ENCODE measurements at regions not wholly inside any gene's neighbourhood (a gene's known extent, or its start where the extent isn't known, plus 50 kb on each side); places are given as distances from the start of the nearest gene placed in this dataset.

- no peak for TF ChIP-seq CTCF (IDR thresholded peaks at IDR 0.05; ENCODE audit: borderline replicate concordance, extremely low read depth, insufficient read depth)
- H3K9me3 ChIP-seq (ENCODE audit: control insufficient read depth in 2 of 3, insufficient read depth in 1 of 3, low read length in 3 of 3) = no peaks in the 10 kb centered on the region
- H3K27ac ChIP-seq (ENCODE audit: low read depth in 2 of 2, low read length in 2 of 2) = no peak overlapping the region
- intact Hi-C loops (cut with DNase I) = no loop called here
- H3K4me3 ChIP-seq (ENCODE audit: low read length in 3 of 3) = no peak overlapping the region
- H3K36me3 ChIP-seq (ENCODE audit: control insufficient read depth in 2 of 3, insufficient read depth in 3 of 3, low read length in 3 of 3) = no peaks in the 10 kb centered on the region
- FAIRE-seq (no peak), DNase-seq (peak in 4 of 5 donors; percentile 68 to 82 (median 74))
- H3K4me1 ChIP-seq (ENCODE audit: control insufficient read depth in 2 of 3, insufficient read depth in 2 of 3, low read depth in 1 of 3, low read length in 3 of 3) = no peaks in the 10 kb centered on the region
- H3K9ac ChIP-seq (ENCODE audit: low read length in 3 of 3) = no peak overlapping the region
- no peaks in the 10 kb centered on the region for H3K27me3 ChIP-seq (ENCODE audit: control insufficient read depth, insufficient read depth, low read length)
Measured at GRCh38 chr17:79152110-79152509, 77.5 kb downstream of the ENGASE start.

DNA sequence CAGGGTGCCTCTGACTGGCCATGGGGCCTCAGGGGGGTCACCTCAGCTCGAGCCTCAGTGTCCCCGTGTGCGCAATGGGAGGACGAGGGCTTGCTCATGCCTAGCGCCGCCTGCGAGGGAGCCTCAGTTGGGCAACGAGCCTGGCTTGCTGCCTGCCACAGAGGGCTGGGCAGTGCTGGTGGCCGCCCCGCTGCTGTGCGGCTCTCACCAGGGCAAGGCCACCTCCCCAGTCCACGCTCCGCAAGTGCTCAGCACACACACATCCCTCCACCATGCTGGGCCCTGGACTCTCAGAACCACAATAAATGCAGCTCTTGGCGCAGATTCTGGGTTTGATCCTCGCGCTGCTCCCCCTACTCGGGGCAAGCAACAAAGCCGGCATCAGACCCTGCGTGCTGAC is 76.2 kb downstream of the ENGASE start:
- no peak overlapping the region for H3K27ac ChIP-seq (ENCODE audit: low read depth in 2 of 2, low read length in 2 of 2)
- H3K36me3 ChIP-seq (ENCODE audit: control insufficient read depth in 2 of 3, insufficient read depth in 3 of 3, low read length in 3 of 3) = no peaks in the 10 kb centered on the region
- no peak overlapping the region for H3K4me3 ChIP-seq (ENCODE audit: low read length in 3 of 3)
- H3K9me3 ChIP-seq (ENCODE audit: control insufficient read depth in 2 of 3, insufficient read depth in 1 of 3, low read length in 3 of 3) = no peaks in the 10 kb centered on the region
- no peak for TF ChIP-seq CTCF (IDR thresholded peaks at IDR 0.05; ENCODE audit: borderline replicate concordance, extremely low read depth, insufficient read depth)
- H3K27me3 ChIP-seq (ENCODE audit: control insufficient read depth, insufficient read depth, low read length) = no peaks in the 10 kb centered on the region
- intact Hi-C loops (cut with DNase I) = no loop called here
- FAIRE-seq (no peak), DNase-seq (no peak)
- H3K9ac ChIP-seq (ENCODE audit: low read length in 3 of 3) = no peak overlapping the region
- no peaks in the 10 kb centered on the region for H3K4me1 ChIP-seq (ENCODE audit: control insufficient read depth in 2 of 3, insufficient read depth in 2 of 3, low read depth in 1 of 3, low read length in 3 of 3)

DNA sequence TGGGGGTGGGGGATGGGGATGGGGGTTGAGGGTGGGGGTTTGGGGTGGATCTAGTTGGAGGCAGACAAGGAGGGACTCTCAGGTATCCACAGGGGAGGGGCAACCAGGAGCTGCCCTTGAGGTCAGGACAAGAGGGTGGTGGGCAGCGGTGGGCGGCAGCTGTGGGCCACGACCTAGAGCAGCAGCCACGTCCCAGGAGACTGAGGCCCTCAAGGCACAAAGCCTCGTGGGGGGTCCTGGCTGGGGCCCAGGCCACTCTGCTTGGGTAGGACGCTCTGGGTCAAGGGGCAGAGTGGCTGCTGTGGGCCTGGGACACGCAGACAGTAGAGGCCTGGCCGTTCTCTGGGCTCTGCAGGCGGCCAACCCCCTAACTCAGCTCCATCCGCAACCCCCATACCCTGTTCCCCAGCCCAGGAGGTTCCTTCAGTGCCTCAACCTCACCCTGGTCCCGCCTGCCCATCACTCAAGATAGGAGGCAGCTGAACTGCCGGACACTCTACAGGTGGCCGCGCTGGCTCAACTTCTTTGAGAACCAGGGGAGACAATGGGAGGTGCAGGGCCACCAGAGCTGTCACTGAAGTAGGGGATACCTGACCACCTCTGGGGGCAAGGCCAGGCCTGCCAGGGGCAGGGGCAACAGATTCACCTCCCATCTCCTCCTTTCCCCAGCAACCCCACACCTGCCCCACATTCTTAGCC is 75.6 kb downstream of the ENGASE start:
- no peaks in the 10 kb centered on the region for H3K9me3 ChIP-seq (ENCODE audit: control insufficient read depth in 2 of 3, insufficient read depth in 1 of 3, low read length in 3 of 3)
- no peak overlapping the region for H3K9ac ChIP-seq (ENCODE audit: low read length in 3 of 3)
- FAIRE-seq (no peak), DNase-seq (no peak)
- intact Hi-C loops (cut with DNase I) = no loop called here
- H3K4me1 ChIP-seq (ENCODE audit: control insufficient read depth in 2 of 3, insufficient read depth in 2 of 3, low read depth in 1 of 3, low read length in 3 of 3) = no peaks in the 10 kb centered on the region
- no peak for TF ChIP-seq CTCF (IDR thresholded peaks at IDR 0.05; ENCODE audit: borderline replicate concordance, extremely low read depth, insufficient read depth)
- H3K27me3 ChIP-seq (ENCODE audit: control insufficient read depth, insufficient read depth, low read length) = no peaks in the 10 kb centered on the region
- H3K4me3 ChIP-seq (ENCODE audit: low read length in 3 of 3) = no peak overlapping the region
- H3K36me3 ChIP-seq (ENCODE audit: control insufficient read depth in 2 of 3, insufficient read depth in 3 of 3, low read length in 3 of 3) = no peaks in the 10 kb centered on the region
- H3K27ac ChIP-seq (ENCODE audit: low read depth in 2 of 2, low read length in 2 of 2) = no peak overlapping the region

DNA sequence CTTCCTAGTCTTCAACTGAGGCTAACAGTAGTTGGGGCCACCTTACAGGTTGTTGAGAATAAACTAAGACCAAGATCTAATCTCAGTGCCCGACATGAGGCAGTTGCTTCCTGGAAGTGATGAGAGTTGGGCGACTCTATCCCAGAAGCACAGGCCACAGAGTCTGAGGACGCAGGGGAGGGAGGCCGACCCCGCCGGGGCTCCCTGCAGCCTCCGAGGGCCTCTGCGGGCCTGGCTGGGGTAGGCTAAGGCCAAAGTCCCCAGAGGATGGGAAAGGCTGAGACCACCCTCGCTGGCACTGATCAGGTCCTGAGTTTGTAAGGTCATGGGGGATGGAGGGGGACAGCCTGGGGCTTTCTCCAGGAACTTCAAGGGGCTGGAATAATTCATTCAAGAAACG is 74.0 kb downstream of the ENGASE start:
- H3K9me3 ChIP-seq (ENCODE audit: control insufficient read depth in 2 of 3, insufficient read depth in 1 of 3, low read length in 3 of 3) = no peaks in the 10 kb centered on the region
- TF ChIP-seq CTCF (IDR thresholded peaks at IDR 0.05; ENCODE audit: borderline replicate concordance, extremely low read depth, insufficient read depth) = no peak
- no peak for DNase-seq
- no peaks in the 10 kb centered on the region for H3K27me3 ChIP-seq (ENCODE audit: control insufficient read depth, insufficient read depth, low read length)
- intact Hi-C loops (cut with DNase I) = no loop called here
- H3K36me3 ChIP-seq (ENCODE audit: control insufficient read depth in 2 of 3, insufficient read depth in 3 of 3, low read length in 3 of 3) = no peaks in the 10 kb centered on the region
- no peaks in the 10 kb centered on the region for H3K4me1 ChIP-seq (ENCODE audit: control insufficient read depth in 2 of 3, insufficient read depth in 2 of 3, low read depth in 1 of 3, low read length in 3 of 3)
- FAIRE-seq = no peak
- no peak overlapping the region for H3K27ac ChIP-seq (ENCODE audit: low read depth in 2 of 2, low read length in 2 of 2)
- no peak overlapping the region for H3K9ac ChIP-seq (ENCODE audit: low read length in 3 of 3)
- no peak overlapping the region for H3K4me3 ChIP-seq (ENCODE audit: low read length in 3 of 3)

All from kidney (tissue), 13 donors.